SHP77 (cell line): ENCODE measurements at regions not wholly inside any gene's neighbourhood (a gene's known extent, or its start where the extent isn't known, plus 50 kb on each side); places are given as distances from the start of the nearest gene placed in this dataset.

Experiments
- DNase-seq, 2 experiments: peaks; one replicate each; lab custom pipeline; 2025; lab: John Stamatoyannopoulos, UW

GRCh38 chr14:104341532-104342434, 203.4 kb downstream of the KIF26A start:
- DNase-seq: peak; percentile 92

DNA sequence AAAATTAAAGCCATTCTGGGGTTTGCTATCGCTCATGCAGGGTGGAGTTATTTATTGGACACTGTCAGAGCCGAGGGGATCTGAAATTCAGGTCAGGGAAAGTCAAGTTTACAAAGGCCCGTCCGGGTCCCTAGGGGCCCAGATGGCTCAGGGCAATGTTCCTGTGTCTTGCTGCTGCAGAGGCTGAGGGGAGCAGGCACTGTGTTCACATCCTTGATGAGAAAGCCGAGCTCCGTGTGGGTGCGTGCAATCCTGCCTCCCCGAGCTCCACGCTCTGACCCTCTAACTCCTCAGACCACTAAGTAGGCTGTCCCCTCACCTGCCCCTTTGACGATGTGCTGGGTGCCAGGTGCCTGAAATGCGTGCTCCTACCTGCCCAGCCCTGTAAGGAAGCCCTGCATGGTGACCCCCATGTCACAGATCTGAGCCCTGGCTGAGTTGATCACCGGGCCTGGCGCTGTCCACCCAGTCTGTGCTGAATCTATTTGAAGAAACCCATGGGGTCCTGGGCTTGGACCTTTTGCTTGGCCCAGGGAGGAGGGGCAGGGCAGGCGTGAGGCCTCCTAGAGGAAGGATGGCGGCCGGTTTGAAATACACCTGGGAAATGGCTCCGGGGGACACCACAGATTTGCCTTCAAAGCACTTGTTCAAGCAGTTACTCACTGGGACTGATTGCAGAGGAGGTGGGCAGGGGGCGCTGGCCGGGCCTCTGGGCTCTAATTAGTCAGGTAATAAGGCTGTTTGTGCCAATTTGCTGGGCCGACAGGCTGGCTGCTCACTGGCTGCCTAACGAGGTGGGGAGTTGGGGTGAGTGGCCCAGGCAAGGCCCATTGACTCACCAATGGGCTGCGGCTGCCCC, 204.3 kb downstream of the KIF26A start:
- no peak for DNase-seq

DNA sequence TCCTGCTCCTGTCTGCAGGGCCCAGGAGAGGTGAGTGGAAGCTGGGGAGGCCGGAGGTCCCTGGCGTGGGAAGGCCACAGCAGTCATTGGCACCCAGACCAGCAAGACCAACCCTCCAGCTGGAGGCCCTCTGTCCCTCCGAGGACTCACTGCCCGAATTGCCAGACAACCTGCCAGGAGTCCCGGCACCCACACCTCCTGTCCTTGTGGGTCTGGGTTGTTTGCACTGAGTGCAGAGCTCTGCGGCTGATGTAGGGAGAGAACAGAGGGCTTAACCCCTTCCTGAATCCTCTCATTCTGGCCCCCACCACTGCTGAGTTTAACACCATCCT, 204.9 kb downstream of the KIF26A start:
- no peak for DNase-seq

- DNase-seq: no peak
Measured at GRCh38 chr14:104343690-104344640, 205.6 kb downstream of the KIF26A start.

DNA sequence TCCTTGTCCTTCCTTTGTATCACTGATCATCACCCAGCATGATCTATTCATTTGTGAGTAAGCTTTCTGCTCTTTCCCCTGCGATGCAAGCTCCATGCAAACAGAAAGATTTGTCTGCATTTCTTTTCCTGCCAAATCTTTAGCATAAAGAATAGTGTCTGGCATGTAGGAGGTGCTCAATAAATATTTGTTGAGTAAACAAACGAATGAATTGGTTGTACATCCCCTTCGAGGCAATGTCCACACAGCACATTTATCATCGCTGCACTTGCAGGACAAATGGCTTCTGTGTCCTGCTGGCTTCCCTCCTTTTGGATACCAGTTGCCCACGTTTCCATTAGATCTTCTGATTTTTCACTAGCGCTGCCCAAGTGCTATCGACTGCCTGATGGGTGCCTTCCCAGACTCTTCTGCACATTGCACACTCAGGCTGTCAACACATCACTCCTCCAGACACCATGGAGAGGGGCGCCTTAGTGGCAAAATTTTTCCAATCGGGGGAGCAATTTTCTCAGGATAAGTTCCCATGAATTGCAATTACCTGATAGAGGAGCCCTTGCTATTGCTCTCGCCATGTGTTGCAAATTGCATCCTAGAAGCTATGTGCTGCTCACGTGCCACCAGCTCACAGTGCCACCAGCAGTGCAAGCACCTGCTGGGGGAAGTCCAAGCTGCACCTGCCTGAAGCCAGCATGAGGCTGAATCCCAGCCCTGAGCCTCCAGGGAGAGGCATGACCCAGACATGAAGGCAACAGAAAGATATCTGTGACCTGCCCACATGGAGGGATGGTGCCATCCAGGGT, 206.6 kb downstream of the KIF26A start:
- DNase-seq: peak; percentile 62 to 79

DNA sequence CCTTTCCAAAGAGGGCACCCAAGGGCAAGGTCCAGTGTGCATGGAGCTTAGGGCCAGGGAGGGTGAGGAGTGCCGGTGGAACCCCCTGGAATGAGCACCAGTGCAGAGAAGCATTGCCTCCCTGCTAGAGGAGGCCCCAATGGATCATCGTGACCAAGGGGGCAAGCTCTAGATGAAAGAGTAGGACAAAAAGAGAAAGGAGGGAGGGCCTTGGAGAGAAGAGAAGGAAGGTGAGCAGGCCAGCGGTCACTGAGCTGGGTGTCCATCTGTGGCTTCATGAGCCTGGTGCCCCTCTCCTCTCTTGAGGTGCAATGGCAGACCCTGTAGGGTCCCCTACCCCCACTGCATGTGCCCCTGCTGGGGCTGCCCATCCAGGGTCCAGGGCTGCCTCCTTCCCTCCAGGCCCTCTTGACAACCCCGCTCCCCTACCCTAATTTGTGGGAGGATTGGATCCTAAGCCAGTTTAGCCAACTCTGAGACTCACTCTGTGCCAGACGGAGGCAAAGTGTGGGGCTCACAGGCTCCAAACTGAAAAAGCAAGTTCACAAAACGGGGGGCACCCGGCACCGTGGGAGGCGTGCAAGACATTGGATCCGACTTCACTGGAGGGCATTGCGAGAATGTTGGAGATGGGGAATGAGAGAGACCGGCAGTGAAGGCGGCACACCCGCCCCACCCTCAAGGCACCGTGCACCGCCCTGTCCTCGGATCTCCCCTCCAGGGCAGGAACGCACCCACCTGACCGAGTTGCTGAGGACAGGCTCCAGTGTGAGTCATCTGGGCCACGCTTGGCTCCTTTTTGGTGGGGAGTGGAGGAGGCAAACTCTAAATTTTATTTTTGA, 207.5 kb downstream of the KIF26A start:
- no peak for DNase-seq

GRCh38 chr14:104346608-104347007, 208.2 kb downstream of the KIF26A start:
- no peak for DNase-seq

DNA sequence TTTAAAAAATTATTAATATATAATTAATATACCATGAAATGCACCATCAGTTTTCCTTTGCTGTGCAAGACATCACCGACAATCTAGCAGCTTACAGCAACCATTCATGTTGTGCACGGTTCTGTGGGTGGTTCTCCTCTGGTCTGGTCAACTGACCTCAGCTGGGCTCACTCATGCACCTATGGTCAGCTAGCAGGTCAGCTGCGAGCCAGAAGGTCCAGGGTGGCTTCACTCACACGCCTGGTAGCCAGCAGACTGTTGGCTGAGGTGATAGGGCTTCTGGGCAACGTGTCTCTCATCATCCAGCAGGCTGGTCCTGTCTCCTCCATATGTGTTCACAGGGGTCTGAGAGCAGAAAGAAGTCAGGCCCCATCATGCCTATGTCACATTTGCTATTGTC, 210.4 kb downstream of the KIF26A start:
- no peak for DNase-seq

- no peak for DNase-seq
Measured at GRCh38 chr14:104349950-104350349, 211.6 kb downstream of the KIF26A start.

- DNase-seq: no peak
Measured at GRCh38 chr14:104350463-104351185, 212.2 kb downstream of the KIF26A start.

DNA sequence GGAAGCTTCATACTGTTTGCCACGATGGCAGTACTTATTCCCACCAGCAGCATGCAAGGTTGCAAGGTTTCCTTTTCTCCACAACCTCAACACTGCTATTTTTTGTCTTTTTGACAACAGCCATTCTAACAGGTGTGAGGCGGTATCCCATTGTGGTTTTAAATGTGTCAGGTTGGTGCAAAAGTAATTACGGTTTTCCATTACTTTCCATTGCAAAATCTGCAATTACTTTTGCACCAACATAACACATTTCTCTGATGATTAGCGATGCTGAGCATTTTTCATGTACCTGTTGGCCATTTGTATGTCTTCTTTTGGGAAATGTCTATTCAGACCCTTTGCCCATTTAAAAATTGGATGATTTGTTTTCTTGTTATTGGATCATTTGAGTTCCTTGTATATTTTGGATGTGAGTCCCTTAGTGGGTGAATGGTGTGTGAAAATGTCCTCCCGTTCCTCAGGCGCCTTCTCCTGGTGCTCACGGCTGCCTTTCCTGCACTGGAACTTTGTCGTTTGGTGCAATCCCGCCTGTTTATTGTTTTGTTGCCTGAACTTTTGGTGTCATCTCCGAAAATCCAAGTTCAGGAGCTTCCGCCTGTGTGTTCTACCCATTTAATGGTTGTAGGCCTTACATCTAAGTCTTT, 213.6 kb downstream of the KIF26A start:
- DNase-seq: no peak

GRCh38 chr14:104352493-104353220, 214.3 kb downstream of the KIF26A start:
- no peak for DNase-seq

DNA sequence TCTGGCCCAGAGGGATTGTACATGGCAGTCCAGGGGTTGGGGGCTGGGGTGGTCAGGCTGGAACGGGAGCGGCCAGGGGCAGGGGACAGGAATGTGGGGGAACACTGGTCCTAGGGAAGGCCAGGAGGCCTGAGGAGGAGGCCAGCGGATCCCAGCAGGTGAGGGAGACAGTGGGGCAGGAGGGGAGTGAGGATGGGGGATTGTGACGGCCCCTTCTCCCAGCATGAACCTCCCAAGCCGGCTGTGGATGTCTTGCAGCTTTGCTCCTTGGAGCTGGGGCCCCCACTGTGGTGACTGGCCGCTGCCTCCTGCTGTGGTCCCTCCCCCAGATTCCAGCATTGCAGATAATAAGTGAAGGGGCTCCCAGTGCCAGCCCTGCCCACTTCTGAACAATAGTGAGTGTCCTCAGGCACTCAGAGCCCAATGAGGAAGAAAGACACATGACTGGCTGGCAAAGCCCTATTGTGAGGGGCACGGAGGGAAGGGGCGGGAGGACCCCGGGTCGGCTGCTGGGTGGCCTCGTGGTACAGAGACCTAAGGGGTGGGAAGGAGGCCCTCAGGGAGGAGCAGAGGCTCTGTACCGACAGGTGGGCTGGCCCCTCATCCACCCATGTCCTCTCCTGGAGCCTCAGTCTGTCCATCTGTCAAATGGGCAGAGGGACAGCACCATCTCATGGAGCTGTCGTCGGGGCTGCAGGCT, 215.0 kb downstream of the KIF26A start:
- no peak for DNase-seq

GRCh38 chr14:104353921-104354701, 215.7 kb downstream of the KIF26A start:
- no peak for DNase-seq

DNA sequence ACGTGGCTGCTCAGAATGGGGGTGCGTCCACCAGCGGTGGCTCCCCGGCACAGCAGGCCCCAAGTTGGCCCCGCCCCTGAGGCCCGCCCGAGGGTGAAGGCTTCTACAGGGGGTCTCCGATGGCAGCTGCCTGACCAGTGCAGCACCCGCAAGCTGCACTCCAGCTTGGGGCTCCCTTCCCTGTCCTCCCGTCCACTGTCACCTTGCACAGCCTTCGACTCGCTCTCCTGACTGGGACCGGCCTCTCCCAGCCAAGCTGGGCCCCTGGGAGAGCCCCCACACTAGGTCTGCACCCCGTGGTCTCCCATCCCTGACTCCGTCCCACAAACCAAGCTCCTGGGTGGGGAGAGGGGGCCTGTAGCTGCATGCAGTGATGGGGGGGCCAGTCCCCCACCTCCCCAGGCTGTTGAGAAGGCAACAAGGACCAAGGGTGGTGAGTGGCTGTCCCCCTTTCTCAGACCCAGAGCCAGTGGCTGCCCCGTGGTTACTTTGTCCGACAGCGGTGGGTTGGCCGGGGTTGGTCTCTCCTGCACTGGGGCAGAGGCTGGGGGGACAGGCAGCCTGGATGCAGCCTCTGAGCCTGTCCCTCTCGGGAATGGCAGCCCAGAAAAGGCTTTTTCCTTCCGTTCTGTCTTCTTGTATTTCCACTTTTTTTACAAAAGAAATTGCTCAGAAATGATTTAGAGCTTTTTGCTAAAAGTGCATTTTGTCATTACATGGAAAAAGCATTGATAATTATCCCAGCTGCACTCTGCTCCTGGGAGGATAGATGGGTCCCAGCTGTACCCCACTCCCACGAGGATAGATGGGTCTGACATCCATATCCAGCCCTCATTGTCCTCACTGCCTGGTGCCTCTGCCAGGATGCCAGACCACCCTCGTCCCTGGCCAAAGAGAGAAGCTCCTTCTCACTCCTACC, 217.0 kb downstream of the KIF26A start:
- no peak for DNase-seq
